PC-3 (cell line): ENCODE measurements at regions not wholly inside any gene's neighbourhood (a gene's known extent, or its start where the extent isn't known, plus 50 kb on each side); places are given as distances from the start of the nearest gene placed in this dataset.

Source experiments
- CTCF ChIP-seq: fragments of 300-600 bp; sonication (generic); conservative IDR thresholded peaks from 2 replicates; pipeline ENCODE4 v1.5.1; 2017; ENCODE audit warnings: antibody characterized with exemption, low read depth, mild to moderate bottlenecking, low read length
- EZH2 ChIP-seq: fragments of 300-600 bp; sonication (generic); IDR thresholded peaks from one replicate; pipeline ENCODE4 v1.6.1; 2017; ENCODE audit warnings: antibody characterized with exemption, mild to moderate bottlenecking, low read length; ENCODE audit not compliant: unreplicated experiment

GRCh38 chr7:153521370-153521769, 530.8 kb upstream of the DPP6 start:
- TF ChIP-seq CTCF (no peak), EZH2 (no peak)
